ENCODE measurements at regions not wholly inside any gene's neighbourhood (a gene's known extent, or its start where the extent isn't known, plus 50 kb on each side); places are given as distances from the start of the nearest gene placed in this dataset.
"Not testable (repeated sequence)": the region's sequence is repeated elsewhere in the genome, so short reads cannot be mapped to it uniquely, and the experiment has no call there.

DNA sequence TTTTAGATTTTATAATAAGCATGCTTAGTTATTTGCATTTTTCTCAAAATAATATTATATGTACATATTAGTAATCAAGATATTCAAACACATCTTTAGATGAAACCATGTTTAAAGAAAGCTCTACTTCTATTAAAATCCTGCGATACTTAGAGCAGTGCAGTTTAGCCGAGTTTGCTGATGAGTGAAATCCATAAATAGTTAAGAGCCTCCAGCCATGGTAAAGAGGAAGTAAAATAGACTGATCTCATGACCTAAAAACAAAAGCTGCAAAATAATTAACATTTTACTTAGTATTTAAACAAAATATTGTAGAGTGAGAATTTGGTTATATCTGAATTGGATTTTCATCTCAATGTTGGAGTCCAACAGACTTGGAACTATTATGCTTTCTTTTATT, 147.4 kb upstream of the NRIP1 start:
- DNase-seq (no peak), ATAC-seq (ENCODE audit: insufficient read depth, low read depth) (no peak)
- Histone ChIP-seq H3K36me3 (ENCODE audit: insufficient read depth, low read length) (no peaks in the 10 kb centered on the region), H3K27me3 (ENCODE audit: insufficient read depth, low read length, poor library complexity) (no peaks in the 10 kb centered on the region), H3K9ac (ENCODE audit: low read depth, low read length) (no peak overlapping the region), H3K4me3 (ENCODE audit: low read depth in 1 of 2, low read length in 2 of 2) (no peak overlapping the region), H3K4me2 (ENCODE audit: insufficient read depth, low read length) (no peak overlapping the region), H3K79me2 (ENCODE audit: insufficient read depth, low read length) (no peaks in the 10 kb centered on the region), H4K20me1 (ENCODE audit: insufficient read depth, low read length) (no peaks in the 10 kb centered on the region), H3K4me1 (ENCODE audit: insufficient read depth, low read length) (no peaks in the 10 kb centered on the region), H3K27ac (ENCODE audit: low read length) (no peak overlapping the region), H2AFZ (ENCODE audit: low read depth, low read length) (no peak overlapping the region), H3K9me3 (ENCODE audit: insufficient read depth, low read length, severe bottlenecking) (no peaks in the 10 kb centered on the region)
- no peak for TF ChIP-seq EZH2 (IDR thresholded peaks at IDR 0.05; ENCODE audit: borderline replicate concordance, low read depth, low read length, severe bottlenecking)

DNA sequence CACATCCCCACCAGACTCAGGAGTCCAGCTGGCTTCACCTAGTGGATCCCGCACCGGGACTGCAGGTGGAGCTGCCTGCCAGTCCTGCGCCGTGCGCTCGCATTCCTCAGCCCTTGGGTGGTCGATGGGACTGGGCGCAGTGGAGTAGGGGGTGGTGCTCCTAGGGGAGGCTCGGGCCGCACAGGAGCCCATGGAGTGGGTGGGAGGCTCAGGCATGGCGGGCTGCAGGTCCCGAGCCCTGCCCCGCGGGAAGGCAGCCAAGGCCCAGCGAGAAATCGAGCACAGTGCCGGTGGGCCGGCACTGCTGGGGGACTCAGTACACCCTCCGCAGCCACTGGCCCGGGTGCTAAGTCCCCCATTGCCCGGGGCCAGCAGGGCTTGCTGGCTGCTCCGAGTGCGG, 153.7 kb upstream of the NRIP1 start:
- ATAC-seq (ENCODE audit: insufficient read depth, low read depth); H3K4me3 ChIP-seq (ENCODE audit: low read depth in 1 of 2, low read length in 2 of 2); DNase-seq; H3K36me3 ChIP-seq (ENCODE audit: insufficient read depth, low read length); H3K9me3 ChIP-seq (ENCODE audit: insufficient read depth, low read length, severe bottlenecking); H3K79me2 ChIP-seq (ENCODE audit: insufficient read depth, low read length); H3K4me2 ChIP-seq (ENCODE audit: insufficient read depth, low read length); H4K20me1 ChIP-seq (ENCODE audit: insufficient read depth, low read length); H2AFZ ChIP-seq (ENCODE audit: low read depth, low read length); H3K9ac ChIP-seq (ENCODE audit: low read depth, low read length); H3K27ac ChIP-seq (ENCODE audit: low read length); H3K27me3 ChIP-seq (ENCODE audit: insufficient read depth, low read length, poor library complexity); H3K4me1 ChIP-seq (ENCODE audit: insufficient read depth, low read length): not testable (repeated sequence)

DNA sequence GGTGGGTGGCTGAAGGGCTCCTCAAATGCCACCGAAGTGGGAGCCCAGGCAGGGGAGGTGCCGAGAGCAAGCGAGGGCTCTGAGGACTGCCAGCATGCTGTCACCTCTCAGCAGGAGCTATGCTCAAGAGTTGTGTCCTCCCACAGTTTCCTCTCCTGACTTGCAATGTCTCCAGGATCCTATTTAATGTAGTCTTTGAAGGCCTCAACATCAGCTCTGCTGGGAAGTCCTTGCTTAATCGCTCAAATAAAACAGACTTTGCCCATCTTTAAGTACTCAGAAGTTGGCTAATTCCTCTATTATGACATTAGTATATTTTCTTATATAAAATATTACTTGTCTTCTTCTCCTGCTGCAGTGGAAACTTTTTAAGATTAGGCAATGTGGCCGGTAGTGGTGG, 154.2 kb upstream of the NRIP1 start:
- H3K9ac ChIP-seq (ENCODE audit: low read depth, low read length), result no peak overlapping the region
- H3K27me3 ChIP-seq (ENCODE audit: insufficient read depth, low read length, poor library complexity), result no peaks in the 10 kb centered on the region
- H3K79me2 ChIP-seq (ENCODE audit: insufficient read depth, low read length), result no peaks in the 10 kb centered on the region
- H3K4me2 ChIP-seq (ENCODE audit: insufficient read depth, low read length), result no peak overlapping the region
- H3K4me1 ChIP-seq (ENCODE audit: insufficient read depth, low read length), result no peaks in the 10 kb centered on the region
- TF ChIP-seq EZH2 (IDR thresholded peaks at IDR 0.05; ENCODE audit: borderline replicate concordance, low read depth, low read length, severe bottlenecking), result no peak
- TF ChIP-seq, protein P1, sequence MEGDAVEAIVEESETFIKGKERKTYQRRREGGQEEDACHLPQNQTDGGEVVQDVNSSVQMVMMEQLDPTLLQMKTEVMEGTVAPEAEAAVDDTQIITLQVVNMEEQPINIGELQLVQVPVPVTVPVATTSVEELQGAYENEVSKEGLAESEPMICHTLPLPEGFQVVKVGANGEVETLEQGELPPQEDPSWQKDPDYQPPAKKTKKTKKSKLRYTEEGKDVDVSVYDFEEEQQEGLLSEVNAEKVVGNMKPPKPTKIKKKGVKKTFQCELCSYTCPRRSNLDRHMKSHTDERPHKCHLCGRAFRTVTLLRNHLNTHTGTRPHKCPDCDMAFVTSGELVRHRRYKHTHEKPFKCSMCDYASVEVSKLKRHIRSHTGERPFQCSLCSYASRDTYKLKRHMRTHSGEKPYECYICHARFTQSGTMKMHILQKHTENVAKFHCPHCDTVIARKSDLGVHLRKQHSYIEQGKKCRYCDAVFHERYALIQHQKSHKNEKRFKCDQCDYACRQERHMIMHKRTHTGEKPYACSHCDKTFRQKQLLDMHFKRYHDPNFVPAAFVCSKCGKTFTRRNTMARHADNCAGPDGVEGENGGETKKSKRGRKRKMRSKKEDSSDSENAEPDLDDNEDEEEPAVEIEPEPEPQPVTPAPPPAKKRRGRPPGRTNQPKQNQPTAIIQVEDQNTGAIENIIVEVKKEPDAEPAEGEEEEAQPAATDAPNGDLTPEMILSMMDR (IDR thresholded peaks at IDR 0.05; ENCODE audit: borderline replicate concordance, extremely low read depth, low read length, poor library complexity, severe bottlenecking), result no peak
- ATAC-seq (ENCODE audit: insufficient read depth, low read depth), result no peak
- no peak for DNase-seq
- no peak overlapping the region for H3K27ac ChIP-seq (ENCODE audit: low read length)
- no peaks in the 10 kb centered on the region for H3K36me3 ChIP-seq (ENCODE audit: insufficient read depth, low read length)
- no peaks in the 10 kb centered on the region for H4K20me1 ChIP-seq (ENCODE audit: insufficient read depth, low read length)
- H3K4me3 ChIP-seq (ENCODE audit: low read depth in 1 of 2, low read length in 2 of 2), result no peak overlapping the region
- no peaks in the 10 kb centered on the region for H3K9me3 ChIP-seq (ENCODE audit: insufficient read depth, low read length, severe bottlenecking)
- H2AFZ ChIP-seq (ENCODE audit: low read depth, low read length), result no peak overlapping the region

DNA sequence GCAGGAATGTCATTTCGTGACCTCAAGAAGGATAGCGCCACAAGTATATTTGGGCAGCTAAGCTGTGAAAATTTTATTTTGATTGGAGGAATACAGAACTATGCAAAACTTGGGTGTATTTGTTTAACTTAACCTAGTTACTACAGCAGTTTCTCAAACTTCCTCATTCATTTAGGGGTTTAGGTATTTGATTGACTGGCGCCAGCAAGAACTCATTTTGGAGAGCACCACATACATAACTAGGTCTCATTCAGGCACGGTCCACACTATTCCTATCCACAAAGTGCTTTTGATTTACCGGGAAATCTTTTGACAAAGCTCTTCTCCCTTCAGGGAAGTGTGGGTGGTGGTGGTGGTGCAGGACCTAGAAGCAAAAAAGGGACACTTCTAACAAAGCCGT, 155.1 kb upstream of the NRIP1 start:
- no peak overlapping the region for H2AFZ ChIP-seq (ENCODE audit: low read depth, low read length)
- H3K4me1 ChIP-seq (ENCODE audit: insufficient read depth, low read length), result no peaks in the 10 kb centered on the region
- no peaks in the 10 kb centered on the region for H3K27me3 ChIP-seq (ENCODE audit: insufficient read depth, low read length, poor library complexity)
- no peak overlapping the region for H3K4me3 ChIP-seq (ENCODE audit: low read depth in 1 of 2, low read length in 2 of 2)
- no peak overlapping the region for H3K27ac ChIP-seq (ENCODE audit: low read length)
- TF ChIP-seq EZH2 (IDR thresholded peaks at IDR 0.05; ENCODE audit: borderline replicate concordance, low read depth, low read length, severe bottlenecking), result no peak
- TF ChIP-seq, protein P1 (IDR thresholded peaks at IDR 0.05; ENCODE audit: borderline replicate concordance, extremely low read depth, low read length, poor library complexity, severe bottlenecking), result no peak
- no peaks in the 10 kb centered on the region for H3K36me3 ChIP-seq (ENCODE audit: insufficient read depth, low read length)
- H3K4me2 ChIP-seq (ENCODE audit: insufficient read depth, low read length), result no peak overlapping the region
- ATAC-seq (ENCODE audit: insufficient read depth, low read depth) (no peak), DNase-seq (no peak)
- H3K9ac ChIP-seq (ENCODE audit: low read depth, low read length), result no peak overlapping the region
- no peaks in the 10 kb centered on the region for H3K9me3 ChIP-seq (ENCODE audit: insufficient read depth, low read length, severe bottlenecking)
- no peaks in the 10 kb centered on the region for H4K20me1 ChIP-seq (ENCODE audit: insufficient read depth, low read length)
- H3K79me2 ChIP-seq (ENCODE audit: insufficient read depth, low read length), result no peaks in the 10 kb centered on the region

Measured in DND-41 (cell line).